ENCODE measurements at regions not wholly inside any gene's neighbourhood (a gene's known extent, or its start where the extent isn't known, plus 50 kb on each side); places are given as distances from the start of the nearest gene placed in this dataset.

DNA sequence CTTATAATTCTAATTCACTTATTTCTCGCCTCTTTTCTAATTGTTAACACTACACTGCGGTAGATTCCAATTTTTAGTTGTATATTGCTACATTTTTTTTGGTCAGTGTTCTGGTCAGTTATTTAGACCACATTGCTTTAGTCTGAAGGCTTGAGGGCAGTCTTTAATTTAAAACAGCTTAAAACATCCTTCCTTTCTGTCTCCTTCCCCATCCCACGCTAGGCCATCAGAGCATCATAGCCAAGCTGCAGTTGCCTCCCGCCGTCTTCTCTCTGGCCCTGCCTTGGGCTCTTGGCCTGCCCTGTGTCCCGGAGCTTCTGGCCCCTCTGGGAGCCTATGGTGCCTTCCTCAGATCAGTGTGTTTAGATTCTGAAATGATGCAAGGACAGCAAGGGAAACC, 52.6 kb upstream of the GLI2 start:
- Histone ChIP-seq H3K36me3 (ENCODE audit: control insufficient read depth, insufficient read depth, low read length) (no peaks in the 10 kb centered on the region), H4K20me1 (ENCODE audit: control insufficient read depth, extremely low read depth, insufficient read depth, low read length) (no peaks in the 10 kb centered on the region), H3K4me1 (ENCODE audit: control insufficient read depth, extremely low read depth, insufficient read depth, low read length) (peaks cover 3% of the 10 kb centered on the region), H3K79me2 (ENCODE audit: control insufficient read depth, insufficient read depth, low read length) (no peaks in the 10 kb centered on the region), H2AFZ (ENCODE audit: low read length) (no peak overlapping the region), H3K27me3 (ENCODE audit: control insufficient read depth, insufficient read depth, low read length) (peaks cover 10% of the 10 kb centered on the region), H3K9ac (ENCODE audit: insufficient read depth, low read length) (no peak overlapping the region), H3K9me3 (ENCODE audit: control insufficient read depth, insufficient read depth, low read depth, low read length) (no peaks in the 10 kb centered on the region), H3K4me2 (ENCODE audit: extremely low read depth, insufficient read depth, low read length) (no peak overlapping the region), H3K27ac (ENCODE audit: insufficient read depth, low read length) (no peak overlapping the region), H3K4me3 (replicated peaks in 1 of 4; ENCODE audit: control extremely low read depth in 1 of 4, insufficient read depth in 1 of 4, low read depth in 3 of 4, low read length in 4 of 4) (no peak overlapping the region)
- no peak for DNase-seq (ENCODE audit: low read depth in 2 of 2)
- TF ChIP-seq CTCF (conservative IDR thresholded peaks at IDR 0.05 in 1 of 2, IDR thresholded peaks at IDR 0.05 in 1 of 2; ENCODE audit: low read depth in 1 of 2, low read length in 2 of 2) (no peak), EZH2 (IDR thresholded peaks at IDR 0.05; ENCODE audit: low read length, missing control alignments) (no peak)

GRCh38 chr2:120683701-120684100, 52.0 kb upstream of the GLI2 start:
- Histone ChIP-seq H3K9me3 (ENCODE audit: control insufficient read depth, insufficient read depth, low read depth, low read length) (no peaks in the 10 kb centered on the region), H4K20me1 (ENCODE audit: control insufficient read depth, extremely low read depth, insufficient read depth, low read length) (no peaks in the 10 kb centered on the region), H3K79me2 (ENCODE audit: control insufficient read depth, insufficient read depth, low read length) (no peaks in the 10 kb centered on the region), H3K27ac (ENCODE audit: insufficient read depth, low read length) (no peak overlapping the region), H3K36me3 (ENCODE audit: control insufficient read depth, insufficient read depth, low read length) (no peaks in the 10 kb centered on the region), H3K4me2 (ENCODE audit: extremely low read depth, insufficient read depth, low read length) (peak overlapping the region; percentile 68), H3K4me3 (replicated peaks in 1 of 4; ENCODE audit: control extremely low read depth in 1 of 4, insufficient read depth in 1 of 4, low read depth in 3 of 4, low read length in 4 of 4) (no peak overlapping the region), H3K4me1 (ENCODE audit: control insufficient read depth, extremely low read depth, insufficient read depth, low read length) (peaks cover 3% of the 10 kb centered on the region), H2AFZ (ENCODE audit: low read length) (no peak overlapping the region), H3K27me3 (ENCODE audit: control insufficient read depth, insufficient read depth, low read length) (peaks cover 11% of the 10 kb centered on the region), H3K9ac (ENCODE audit: insufficient read depth, low read length) (no peak overlapping the region)
- no peak for DNase-seq (ENCODE audit: low read depth in 2 of 2)
- no peak for TF ChIP-seq EZH2 (IDR thresholded peaks at IDR 0.05; ENCODE audit: low read length, missing control alignments)
- TF ChIP-seq CTCF (conservative IDR thresholded peaks at IDR 0.05 in 1 of 2, IDR thresholded peaks at IDR 0.05 in 1 of 2; ENCODE audit: low read depth in 1 of 2, low read length in 2 of 2) = no peak

- Histone ChIP-seq H3K4me3 (replicated peaks in 1 of 4; ENCODE audit: control extremely low read depth in 1 of 4, insufficient read depth in 1 of 4, low read depth in 3 of 4, low read length in 4 of 4) (no peak overlapping the region), H4K20me1 (ENCODE audit: control insufficient read depth, extremely low read depth, insufficient read depth, low read length) (no peaks in the 10 kb centered on the region), H3K4me2 (ENCODE audit: extremely low read depth, insufficient read depth, low read length) (peak overlapping the region; percentile 68), H3K27ac (ENCODE audit: insufficient read depth, low read length) (no peak overlapping the region), H2AFZ (ENCODE audit: low read length) (no peak overlapping the region), H3K9me3 (ENCODE audit: control insufficient read depth, insufficient read depth, low read depth, low read length) (no peaks in the 10 kb centered on the region), H3K4me1 (ENCODE audit: control insufficient read depth, extremely low read depth, insufficient read depth, low read length) (peaks cover 3% of the 10 kb centered on the region), H3K36me3 (ENCODE audit: control insufficient read depth, insufficient read depth, low read length) (no peaks in the 10 kb centered on the region), H3K27me3 (ENCODE audit: control insufficient read depth, insufficient read depth, low read length) (peaks cover 12% of the 10 kb centered on the region), H3K79me2 (ENCODE audit: control insufficient read depth, insufficient read depth, low read length) (no peaks in the 10 kb centered on the region), H3K9ac (ENCODE audit: insufficient read depth, low read length) (no peak overlapping the region)
- peak; percentile 72 to 74 for DNase-seq (ENCODE audit: low read depth in 2 of 2)
- TF ChIP-seq CTCF (conservative IDR thresholded peaks at IDR 0.05 in 1 of 2, IDR thresholded peaks at IDR 0.05 in 1 of 2; ENCODE audit: low read depth in 1 of 2, low read length in 2 of 2) = no peak
- TF ChIP-seq EZH2 (IDR thresholded peaks at IDR 0.05; ENCODE audit: low read length, missing control alignments) = no peak
Observed at GRCh38 chr2:120684289-120685065, 51.2 kb upstream of the GLI2 start.
